Gastrocnemius medialis (tissue), 4 donors: ENCODE measurements at regions not wholly inside any gene's neighbourhood (a gene's known extent, or its start where the extent isn't known, plus 50 kb on each side); places are given as distances from the start of the nearest gene placed in this dataset.

Experiments
- ATAC-seq, 2 donors: fragments of 150-250 bp; one replicate each; pipeline ENCODE4 v1.9.1; 2016
- DNase-seq, 2 donors: peaks; one replicate each; pipeline ENCODE4 v3.0.0-alpha.2; 2019
- H3K27ac ChIP-seq, 4 donors: fragments of 200-600 bp; sonication (generic); 1 replicate in 1 of 4; 2 replicates in 3 of 4; pipeline ENCODE4 v1.5.1; 2016 to 2018; ENCODE audit warnings: mild to moderate bottlenecking in 2 of 4, moderate library complexity in 1 of 4
- H3K27me3 ChIP-seq, 3 donors: fragments of 200-600 bp; sonication (generic) in 2 of 3; 1 replicate in 1 of 3; 2 replicates in 2 of 3; pipeline versions ENCODE4 v1.5.1 to v1.6.0; 2016 to 2019; ENCODE audit warnings: mild to moderate bottlenecking in 1 of 3, moderate library complexity in 1 of 3
- H3K36me3 ChIP-seq, 2 donors: fragments of 200-600 bp; sonication (generic) in 1 of 2; one replicate each; pipeline ENCODE4 v1.5.1; 2017 to 2018
- H3K4me1 ChIP-seq, 2 donors: fragments of 200-600 bp; sonication (generic) in 1 of 2; one replicate each; pipeline ENCODE4 v1.5.1; 2016 to 2017; ENCODE audit warnings: mild to moderate bottlenecking in 2 of 2
- H3K4me3 ChIP-seq, 4 donors: fragments of 200-600 bp; sonication (generic) in 3 of 4; 1 replicate in 1 of 4; 2 replicates in 3 of 4; pipeline ENCODE4 v1.5.1; 2016 to 2019; ENCODE audit warnings: mild to moderate bottlenecking in 2 of 4
- H3K9me3 ChIP-seq, 3 donors: fragments of 200-600 bp; sonication (generic) in 2 of 3; 1 replicate in 1 of 3; 2 replicates in 2 of 3; pipeline ENCODE4 v1.5.1; 2016 to 2019
- CTCF ChIP-seq, 5 experiments: fragments of 450-650 bp in 3 of 5; fragments of 200-600 bp in 2 of 5; sonication (generic) in 2 of 5; IDR thresholded peaks in 4 of 5; conservative IDR thresholded peaks in 1 of 5; 1 replicate in 4 of 5; 2 replicates in 1 of 5; pipeline ENCODE4 v1.5.1; 2016 to 2019; ENCODE audit warnings: antibody characterized with exemption in 5 of 5, mild to moderate bottlenecking in 3 of 5, moderate library complexity in 3 of 5
- POLR2A ChIP-seq, 2 donors: fragments of 450-650 bp; IDR thresholded peaks; one replicate each; pipeline ENCODE4 v1.6.1; 2017; ENCODE audit warnings: antibody characterized with exemption in 2 of 2, mild to moderate bottlenecking in 2 of 2, moderate library complexity in 2 of 2
- in situ Hi-C, 4 donors: fragments of 200-750 bp; cut with MboI; loops; one replicate each; pipeline versions ENCODE4 v1.15.0 to v1.8.0; 2017; ENCODE audit warnings: low sequenced_read_pairs in 4 of 4
- intact Hi-C: fragments of 100-400 bp; cut with DNase I; formaldehyde crosslinking; loops from one replicate; pipeline ENCODE4 v1.15.1; 2023; ENCODE audit warnings: low total_unique reads

GRCh38 chr1:172948457-172948856 lies 102.3 kb downstream of the TNFSF18 start:
- DNase-seq, result no peak
- Histone ChIP-seq H3K27ac (no peak overlapping the region), H3K36me3 (no peaks in the 10 kb centered on the region), H3K4me1 (no peaks in the 10 kb centered on the region), H3K9me3 (no peaks in the 10 kb centered on the region), H3K27me3 (no peaks in the 10 kb centered on the region), H3K4me3 (no peak overlapping the region)
- in situ Hi-C loops (no loop called here), intact Hi-C loops (no loop called here)
- TF ChIP-seq POLR2A (IDR thresholded peaks at IDR 0.05), result no peak
- TF ChIP-seq CTCF (IDR thresholded peaks at IDR 0.05 in 4 of 5, conservative IDR thresholded peaks at IDR 0.05 in 1 of 5), result no peak
- no peak for ATAC-seq

- ATAC-seq, result no peak
- intact Hi-C loops, result no loop called here
- Histone ChIP-seq H3K27me3 (no peaks in the 10 kb centered on the region), H3K4me3 (no peak overlapping the region), H3K9me3 (no peaks in the 10 kb centered on the region), H3K36me3 (no peaks in the 10 kb centered on the region), H3K27ac (no peak overlapping the region), H3K4me1 (no peaks in the 10 kb centered on the region)
- in situ Hi-C loops, result no loop called here
- TF ChIP-seq POLR2A (IDR thresholded peaks at IDR 0.05), result no peak
- no peak for TF ChIP-seq CTCF (IDR thresholded peaks at IDR 0.05 in 4 of 5, conservative IDR thresholded peaks at IDR 0.05 in 1 of 5)
- no peak for DNase-seq
Observed at GRCh38 chr1:172949096-172949495, 101.6 kb downstream of the TNFSF18 start.

GRCh38 chr1:172950528-172950927 lies 100.2 kb downstream of the TNFSF18 start:
- no peak overlapping the region for H3K4me3 ChIP-seq
- in situ Hi-C loops, result no loop called here

GRCh38 chr1:172951730-172952365 lies 98.9 kb downstream of the TNFSF18 start:
- TF ChIP-seq POLR2A (IDR thresholded peaks at IDR 0.05) (no peak), CTCF (IDR thresholded peaks at IDR 0.05 in 4 of 5, conservative IDR thresholded peaks at IDR 0.05 in 1 of 5) (no peak)
- no peak for ATAC-seq
- H3K27ac ChIP-seq, result no peak overlapping the region
- no peak for DNase-seq
- in situ Hi-C loops (no loop called here), intact Hi-C loops (no loop called here)
- no peaks in the 10 kb centered on the region for H3K36me3 ChIP-seq
- no peaks in the 10 kb centered on the region for H3K9me3 ChIP-seq
- H3K27me3 ChIP-seq, result no peaks in the 10 kb centered on the region
- no peak overlapping the region for H3K4me3 ChIP-seq
- H3K4me1 ChIP-seq, result no peaks in the 10 kb centered on the region

More at GRCh38 chr1:172950528-172950927, 100.2 kb downstream of the TNFSF18 start:
- TF ChIP-seq CTCF (IDR thresholded peaks at IDR 0.05 in 4 of 5, conservative IDR thresholded peaks at IDR 0.05 in 1 of 5), result no peak
- no peak for TF ChIP-seq POLR2A (IDR thresholded peaks at IDR 0.05)
- no peak for ATAC-seq
- Histone ChIP-seq H3K9me3 (no peaks in the 10 kb centered on the region), H3K27me3 (no peaks in the 10 kb centered on the region), H3K27ac (no peak overlapping the region), H3K4me1 (no peaks in the 10 kb centered on the region), H3K36me3 (no peaks in the 10 kb centered on the region)
- intact Hi-C loops, result no loop called here
- DNase-seq, result no peak

- no peaks in the 10 kb centered on the region for H3K36me3 ChIP-seq
- in situ Hi-C loops, result no loop called here
- no peak for ATAC-seq
Observed at GRCh38 chr1:172952516-172952915, 98.2 kb downstream of the TNFSF18 start.

More at GRCh38 chr1:172952516-172952915, 98.2 kb downstream of the TNFSF18 start:
- Histone ChIP-seq H3K4me3 (no peak overlapping the region), H3K4me1 (no peaks in the 10 kb centered on the region), H3K9me3 (no peaks in the 10 kb centered on the region), H3K27ac (no peak overlapping the region), H3K27me3 (no peaks in the 10 kb centered on the region)
- no peak for DNase-seq
- TF ChIP-seq CTCF (IDR thresholded peaks at IDR 0.05 in 4 of 5, conservative IDR thresholded peaks at IDR 0.05 in 1 of 5) (no peak), POLR2A (IDR thresholded peaks at IDR 0.05) (no peak)
- intact Hi-C loops, result no loop called here
